ENCODE measurements at regions not wholly inside any gene's neighbourhood (a gene's known extent, or its start where the extent isn't known, plus 50 kb on each side); places are given as distances from the start of the nearest gene placed in this dataset.
A peak's percentile ranks its signal among the peaks of the same experiment; 100 is the strongest.

- TF ChIP-seq CTCF (IDR thresholded peaks at IDR 0.05; ENCODE audit: low read depth, low read length) = no peak
- Histone ChIP-seq H3K27ac (no peak overlapping the region), H3K36me3 (no peaks in the 10 kb centered on the region), H3K4me1 (ENCODE audit: low read depth) (no peaks in the 10 kb centered on the region), H3K27me3 (no peaks in the 10 kb centered on the region), H3K9me3 (ENCODE audit: low read depth) (no peaks in the 10 kb centered on the region), H3K4me3 (no peak overlapping the region)
- no peak for DNase-seq (ENCODE audit: low read depth in 1 of 2, low spot score in 1 of 2)
Measured at GRCh38 chr16:79468631-79469030, 131.9 kb downstream of the MAF start.

- no peaks in the 10 kb centered on the region for H3K9me3 ChIP-seq (ENCODE audit: low read depth)
- no peaks in the 10 kb centered on the region for H3K36me3 ChIP-seq
- no peak for DNase-seq (ENCODE audit: low read depth in 1 of 2, low spot score in 1 of 2)
- no peak for TF ChIP-seq CTCF (IDR thresholded peaks at IDR 0.05; ENCODE audit: low read depth, low read length)
- H3K4me1 ChIP-seq (ENCODE audit: low read depth) = no peaks in the 10 kb centered on the region
- no peak overlapping the region for H3K27ac ChIP-seq
- no peak overlapping the region for H3K4me3 ChIP-seq
- no peaks in the 10 kb centered on the region for H3K27me3 ChIP-seq
Measured at GRCh38 chr16:79468121-79468552, 132.4 kb downstream of the MAF start.

- no peak for DNase-seq (ENCODE audit: low read depth in 1 of 2, low spot score in 1 of 2)
- H3K27ac ChIP-seq = no peak overlapping the region
- no peak for TF ChIP-seq CTCF (IDR thresholded peaks at IDR 0.05; ENCODE audit: low read depth, low read length)
- H3K36me3 ChIP-seq = no peaks in the 10 kb centered on the region
- no peaks in the 10 kb centered on the region for H3K4me1 ChIP-seq (ENCODE audit: low read depth)
- no peak overlapping the region for H3K4me3 ChIP-seq
- H3K9me3 ChIP-seq (ENCODE audit: low read depth) = no peaks in the 10 kb centered on the region
- H3K27me3 ChIP-seq = no peaks in the 10 kb centered on the region
Measured at GRCh38 chr16:79466111-79466510, 134.4 kb downstream of the MAF start.

GRCh38 chr16:79463841-79464240 is 136.7 kb downstream of the MAF start:
- no peak for DNase-seq (ENCODE audit: low read depth in 1 of 2, low spot score in 1 of 2)
- H3K36me3 ChIP-seq = no peaks in the 10 kb centered on the region
- TF ChIP-seq CTCF (IDR thresholded peaks at IDR 0.05; ENCODE audit: low read depth, low read length) = no peak
- H3K27ac ChIP-seq = no peak overlapping the region
- no peaks in the 10 kb centered on the region for H3K4me1 ChIP-seq (ENCODE audit: low read depth)
- no peaks in the 10 kb centered on the region for H3K27me3 ChIP-seq
- H3K4me3 ChIP-seq = no peak overlapping the region
- no peaks in the 10 kb centered on the region for H3K9me3 ChIP-seq (ENCODE audit: low read depth)

- no peak for TF ChIP-seq CTCF (IDR thresholded peaks at IDR 0.05; ENCODE audit: low read depth, low read length)
- Histone ChIP-seq H3K27ac (no peak overlapping the region), H3K27me3 (no peaks in the 10 kb centered on the region), H3K4me1 (ENCODE audit: low read depth) (no peaks in the 10 kb centered on the region), H3K4me3 (no peak overlapping the region), H3K36me3 (no peaks in the 10 kb centered on the region), H3K9me3 (ENCODE audit: low read depth) (no peaks in the 10 kb centered on the region)
- DNase-seq (ENCODE audit: low read depth in 1 of 2, low spot score in 1 of 2) = no peak
Measured at GRCh38 chr16:79456036-79456435, 144.5 kb downstream of the MAF start.

- no peaks in the 10 kb centered on the region for H3K27me3 ChIP-seq
- no peak for TF ChIP-seq CTCF (IDR thresholded peaks at IDR 0.05; ENCODE audit: low read depth, low read length)
- no peaks in the 10 kb centered on the region for H3K36me3 ChIP-seq
- H3K4me3 ChIP-seq = no peak overlapping the region
- no peak overlapping the region for H3K27ac ChIP-seq
- no peaks in the 10 kb centered on the region for H3K4me1 ChIP-seq (ENCODE audit: low read depth)
- no peaks in the 10 kb centered on the region for H3K9me3 ChIP-seq (ENCODE audit: low read depth)
- peak in 1 of 2 donors; percentile 12 for DNase-seq (ENCODE audit: low read depth in 1 of 2, low spot score in 1 of 2)
Measured at GRCh38 chr16:79452671-79453070, 147.9 kb downstream of the MAF start.
